ENCODE measurements at regions not wholly inside any gene's neighbourhood (a gene's known extent, or its start where the extent isn't known, plus 50 kb on each side); places are given as distances from the start of the nearest gene placed in this dataset.

GRCh38 chr1:101317590-101317989 is 80.8 kb downstream of the S1PR1 start:
- TF ChIP-seq CTCF (IDR thresholded peaks at IDR 0.05; ENCODE audit: low read depth, low read length) = no peak
- H3K4me3 ChIP-seq (ENCODE audit: low read depth, low read length) = no peak overlapping the region

GRCh38 chr1:101323535-101323934 is 86.7 kb downstream of the S1PR1 start:
- no peak for TF ChIP-seq CTCF (IDR thresholded peaks at IDR 0.05; ENCODE audit: low read depth, low read length)
- no peak overlapping the region for H3K4me3 ChIP-seq (ENCODE audit: low read depth, low read length)

GRCh38 chr1:101325144-101325543 is 88.3 kb downstream of the S1PR1 start:
- no peak for TF ChIP-seq CTCF (IDR thresholded peaks at IDR 0.05; ENCODE audit: low read depth, low read length)
- H3K4me3 ChIP-seq (ENCODE audit: low read depth, low read length) = no peak overlapping the region

GRCh38 chr1:101330427-101331130 is 93.8 kb downstream of the S1PR1 start:
- H3K4me3 ChIP-seq (ENCODE audit: low read depth, low read length) = no peak overlapping the region
- no peak for TF ChIP-seq CTCF (IDR thresholded peaks at IDR 0.05; ENCODE audit: low read depth, low read length)

GRCh38 chr1:101331794-101332193 is 95.0 kb downstream of the S1PR1 start:
- TF ChIP-seq CTCF (IDR thresholded peaks at IDR 0.05; ENCODE audit: low read depth, low read length) = no peak
- no peak overlapping the region for H3K4me3 ChIP-seq (ENCODE audit: low read depth, low read length)

GRCh38 chr1:101332633-101333032 is 95.8 kb downstream of the S1PR1 start:
- TF ChIP-seq CTCF (IDR thresholded peaks at IDR 0.05; ENCODE audit: low read depth, low read length) = no peak
- H3K4me3 ChIP-seq (ENCODE audit: low read depth, low read length) = no peak overlapping the region

GRCh38 chr1:101333186-101333585 is 96.4 kb downstream of the S1PR1 start:
- H3K4me3 ChIP-seq (ENCODE audit: low read depth, low read length) = no peak overlapping the region
- TF ChIP-seq CTCF (IDR thresholded peaks at IDR 0.05; ENCODE audit: low read depth, low read length) = no peak

Measured in WI38 (cell line).